ENCODE measurements at regions not wholly inside any gene's neighbourhood (a gene's known extent, or its start where the extent isn't known, plus 50 kb on each side); places are given as distances from the start of the nearest gene placed in this dataset.

DNA sequence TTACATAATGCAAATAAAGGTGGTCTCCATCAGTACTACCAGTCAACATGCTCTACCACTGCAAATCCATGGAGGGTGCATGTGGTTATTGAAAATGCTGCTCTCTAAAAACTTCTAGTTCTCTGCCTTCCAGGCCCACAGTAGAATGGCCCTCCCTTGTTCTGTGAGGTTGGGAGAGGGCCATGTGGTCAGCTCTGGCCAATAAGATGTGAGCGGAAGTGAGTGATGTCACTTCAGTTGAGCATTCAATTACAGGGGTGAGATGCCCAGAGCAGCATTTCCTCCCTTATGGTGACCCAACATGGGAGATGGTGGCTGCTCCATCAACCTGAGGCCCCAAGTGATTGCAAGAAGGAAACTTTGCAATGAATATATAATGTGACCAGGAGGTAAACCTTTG is 148.8 kb downstream of the CPEB2 start:
- TF ChIP-seq, protein P1, sequence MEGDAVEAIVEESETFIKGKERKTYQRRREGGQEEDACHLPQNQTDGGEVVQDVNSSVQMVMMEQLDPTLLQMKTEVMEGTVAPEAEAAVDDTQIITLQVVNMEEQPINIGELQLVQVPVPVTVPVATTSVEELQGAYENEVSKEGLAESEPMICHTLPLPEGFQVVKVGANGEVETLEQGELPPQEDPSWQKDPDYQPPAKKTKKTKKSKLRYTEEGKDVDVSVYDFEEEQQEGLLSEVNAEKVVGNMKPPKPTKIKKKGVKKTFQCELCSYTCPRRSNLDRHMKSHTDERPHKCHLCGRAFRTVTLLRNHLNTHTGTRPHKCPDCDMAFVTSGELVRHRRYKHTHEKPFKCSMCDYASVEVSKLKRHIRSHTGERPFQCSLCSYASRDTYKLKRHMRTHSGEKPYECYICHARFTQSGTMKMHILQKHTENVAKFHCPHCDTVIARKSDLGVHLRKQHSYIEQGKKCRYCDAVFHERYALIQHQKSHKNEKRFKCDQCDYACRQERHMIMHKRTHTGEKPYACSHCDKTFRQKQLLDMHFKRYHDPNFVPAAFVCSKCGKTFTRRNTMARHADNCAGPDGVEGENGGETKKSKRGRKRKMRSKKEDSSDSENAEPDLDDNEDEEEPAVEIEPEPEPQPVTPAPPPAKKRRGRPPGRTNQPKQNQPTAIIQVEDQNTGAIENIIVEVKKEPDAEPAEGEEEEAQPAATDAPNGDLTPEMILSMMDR (IDR thresholded peaks at IDR 0.05; ENCODE audit: partially characterized antibody, unreplicated experiment), result no peak
- H3K4me1 Mint-ChIP-seq (ENCODE audit: low read depth, unreplicated experiment), result peaks cover 38% of the 10 kb centered on the region
- no peaks in the 10 kb centered on the region for H3K27me3 Mint-ChIP-seq (ENCODE audit: unreplicated experiment)
- peak overlapping the region; percentile 37 for H3K4me3 Mint-ChIP-seq (ENCODE audit: unreplicated experiment)
- H3K9me3 Mint-ChIP-seq (ENCODE audit: unreplicated experiment), result peaks cover 4% of the 10 kb centered on the region
- peak overlapping the region; percentile 67 for H3K27ac Mint-ChIP-seq (ENCODE audit: unreplicated experiment)
- peaks cover 4% of the 10 kb centered on the region for H3K36me3 Mint-ChIP-seq (ENCODE audit: unreplicated experiment)
- DNase-seq, result no peak

DNA sequence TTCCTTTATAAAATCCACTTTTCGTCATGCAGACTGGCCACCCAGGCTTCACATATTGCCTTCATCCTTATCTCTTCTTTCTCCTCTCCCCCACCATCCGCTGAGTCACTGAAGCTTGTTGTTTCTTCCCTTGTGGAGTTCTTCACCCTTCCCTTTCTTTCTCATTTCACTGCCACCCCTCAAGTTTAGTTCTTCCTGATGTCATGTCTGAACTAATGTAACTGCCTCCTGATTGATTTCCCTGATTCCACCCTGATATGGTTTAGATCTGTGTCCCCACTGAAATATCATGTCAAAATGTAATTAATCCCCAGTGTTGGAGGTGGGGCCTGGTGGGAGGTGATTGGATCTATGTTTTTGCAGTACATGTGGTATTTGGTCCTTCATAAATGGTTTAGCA is 151.4 kb downstream of the CPEB2 start:
- Mint-ChIP-seq H3K4me3 (ENCODE audit: unreplicated experiment) (no peak overlapping the region), H3K9me3 (ENCODE audit: unreplicated experiment) (peaks cover 4% of the 10 kb centered on the region)

DNA sequence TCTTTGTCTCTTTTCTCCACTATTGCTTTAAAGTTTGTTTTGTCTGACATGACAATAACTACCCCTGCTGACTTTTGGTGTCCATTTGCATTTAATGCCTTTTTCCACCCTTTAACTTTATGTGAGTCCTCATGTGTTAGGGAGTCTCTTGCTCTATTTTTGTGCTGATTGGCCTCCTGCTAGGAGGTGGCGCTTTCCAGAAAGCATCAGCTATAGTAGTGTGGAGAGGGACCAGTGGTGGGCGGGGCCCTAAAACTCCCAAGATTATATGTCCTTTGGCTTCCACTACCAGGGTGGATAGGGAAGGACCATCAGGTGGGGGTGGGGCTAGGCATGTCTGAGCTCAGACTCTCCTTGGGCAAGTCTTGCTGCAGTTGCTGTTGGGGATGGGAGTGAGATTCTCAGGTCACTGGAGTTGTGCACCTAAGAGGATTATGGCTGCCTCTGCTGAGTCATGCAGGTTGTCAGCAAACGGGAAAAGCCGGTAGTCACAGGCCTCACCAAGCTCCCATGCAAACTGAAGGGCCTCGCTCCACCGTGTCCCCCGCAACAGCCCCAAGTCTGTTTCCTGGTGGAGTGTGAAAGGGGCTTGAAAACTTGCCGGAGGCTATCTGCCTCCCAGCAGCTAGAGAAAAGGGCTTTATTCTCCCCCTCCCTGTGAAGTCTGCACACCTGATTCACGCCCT is 156.3 kb downstream of the CPEB2 start:
- no peak for DNase-seq
- Mint-ChIP-seq H3K36me3 (ENCODE audit: unreplicated experiment) (no peaks in the 10 kb centered on the region), H3K9me3 (ENCODE audit: unreplicated experiment) (no peaks in the 10 kb centered on the region), H3K27me3 (ENCODE audit: unreplicated experiment) (peaks cover 2% of the 10 kb centered on the region), H3K27ac (ENCODE audit: unreplicated experiment) (no peak overlapping the region), H3K4me3 (ENCODE audit: unreplicated experiment) (no peak overlapping the region), H3K4me1 (ENCODE audit: low read depth, unreplicated experiment) (peaks cover 3% of the 10 kb centered on the region)
- TF ChIP-seq, protein P1 (IDR thresholded peaks at IDR 0.05; ENCODE audit: partially characterized antibody, unreplicated experiment), result no peak

More for the DNA sequence above, 151.4 kb downstream of the CPEB2 start:
- Mint-ChIP-seq H3K27ac (ENCODE audit: unreplicated experiment) (no peak overlapping the region), H3K36me3 (ENCODE audit: unreplicated experiment) (peaks cover 4% of the 10 kb centered on the region), H3K27me3 (ENCODE audit: unreplicated experiment) (no peaks in the 10 kb centered on the region), H3K4me1 (ENCODE audit: low read depth, unreplicated experiment) (peaks cover 17% of the 10 kb centered on the region)
- TF ChIP-seq, protein P1 (IDR thresholded peaks at IDR 0.05; ENCODE audit: partially characterized antibody, unreplicated experiment), result no peak
- DNase-seq, result no peak

DNA sequence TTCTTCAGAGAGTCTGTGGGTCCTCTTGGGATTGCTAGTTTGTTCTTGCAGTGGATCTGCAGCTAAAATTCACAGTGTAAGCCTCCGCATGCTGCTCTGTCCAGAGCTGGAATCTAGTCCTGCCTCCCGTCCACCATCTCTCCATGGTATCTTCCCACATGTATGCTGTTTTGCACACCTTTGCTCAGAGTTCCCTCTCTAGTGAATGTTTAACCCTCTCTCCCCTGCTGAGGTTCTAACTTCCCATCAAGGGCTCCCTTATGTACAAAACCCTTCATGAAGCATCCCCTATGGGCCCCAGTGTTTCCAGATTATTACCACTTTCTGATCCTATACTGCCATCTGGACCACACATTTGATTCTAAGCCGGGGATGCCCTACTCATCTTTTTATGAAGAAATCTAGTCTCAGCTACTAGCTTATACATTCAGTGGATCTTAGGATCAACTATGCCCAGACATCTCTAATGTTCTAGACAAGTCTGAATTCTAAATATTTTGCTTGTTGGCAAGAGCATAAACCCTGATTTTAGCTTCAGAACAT is 157.3 kb downstream of the CPEB2 start:
- H3K9me3 Mint-ChIP-seq (ENCODE audit: unreplicated experiment), result no peaks in the 10 kb centered on the region
- H3K27me3 Mint-ChIP-seq (ENCODE audit: unreplicated experiment), result peaks cover 2% of the 10 kb centered on the region
- H3K4me3 Mint-ChIP-seq (ENCODE audit: unreplicated experiment), result no peak overlapping the region
- TF ChIP-seq, protein P1 (IDR thresholded peaks at IDR 0.05; ENCODE audit: partially characterized antibody, unreplicated experiment), result no peak
- peaks cover 3% of the 10 kb centered on the region for H3K4me1 Mint-ChIP-seq (ENCODE audit: low read depth, unreplicated experiment)
- no peak overlapping the region for H3K27ac Mint-ChIP-seq (ENCODE audit: unreplicated experiment)
- no peaks in the 10 kb centered on the region for H3K36me3 Mint-ChIP-seq (ENCODE audit: unreplicated experiment)
- DNase-seq, result no peak

DNA sequence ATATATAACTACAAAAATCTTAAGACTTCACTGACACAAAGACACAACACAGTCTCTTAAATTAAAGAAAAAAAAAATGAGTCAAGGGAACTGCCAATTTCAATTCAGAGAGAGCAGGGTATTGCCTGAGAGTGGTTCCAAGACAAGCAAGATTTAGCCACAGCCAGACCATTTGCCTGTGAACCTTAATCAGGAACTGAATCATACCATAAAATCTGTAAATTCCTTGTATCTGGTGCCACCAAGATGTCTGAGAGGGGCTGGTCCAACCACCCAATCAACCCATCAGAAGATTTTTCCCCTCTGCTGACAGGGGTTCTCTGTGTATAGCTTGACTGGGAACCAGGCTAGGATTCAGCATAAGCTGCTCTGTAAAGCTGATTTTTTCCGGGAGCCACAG is 159.2 kb downstream of the CPEB2 start:
- Mint-ChIP-seq H3K36me3 (ENCODE audit: unreplicated experiment) (no peaks in the 10 kb centered on the region), H3K27ac (ENCODE audit: unreplicated experiment) (no peak overlapping the region), H3K27me3 (ENCODE audit: unreplicated experiment) (peaks cover 2% of the 10 kb centered on the region), H3K9me3 (ENCODE audit: unreplicated experiment) (no peaks in the 10 kb centered on the region), H3K4me3 (ENCODE audit: unreplicated experiment) (no peak overlapping the region), H3K4me1 (ENCODE audit: low read depth, unreplicated experiment) (peaks cover 3% of the 10 kb centered on the region)
- DNase-seq, result no peak
- TF ChIP-seq, protein P1 (IDR thresholded peaks at IDR 0.05; ENCODE audit: partially characterized antibody, unreplicated experiment), result no peak

Measured in glutamatergic neuron (in vitro differentiated cells).